ENCODE measurements at regions not wholly inside any gene's neighbourhood (a gene's known extent, or its start where the extent isn't known, plus 50 kb on each side); places are given as distances from the start of the nearest gene placed in this dataset.

GRCh38 chr2:8212239-8212638 lies 469.6 kb upstream of the ID2 start:
- Histone ChIP-seq H3K27me3 (no peaks in the 10 kb centered on the region), H3K4me1 (peaks cover 0 to under 1% of the 10 kb centered on the region in 2 donors), H3K4me3 (no peak overlapping the region), H3K27ac (no peak overlapping the region), H3K9me3 (peaks cover 0 to 11% (median 5%) of the 10 kb centered on the region in 3 donors), H3K36me3 (no peaks in the 10 kb centered on the region)
- in situ Hi-C loops (cut with MboI; ENCODE audit: low sequenced_read_pairs in 4 of 4) (no loop called here), intact Hi-C loops (cut with DNase I; ENCODE audit: low total_unique reads) (no loop called here)
- ATAC-seq, result no peak
- DNase-seq, result no peak
- TF ChIP-seq CTCF (IDR thresholded peaks at IDR 0.05 in 4 of 5, conservative IDR thresholded peaks at IDR 0.05 in 1 of 5) (no peak), POLR2A (IDR thresholded peaks at IDR 0.05) (no peak)

- Histone ChIP-seq H3K4me3 (no peak overlapping the region), H3K27ac (no peak overlapping the region), H3K27me3 (no peaks in the 10 kb centered on the region), H3K36me3 (no peaks in the 10 kb centered on the region), H3K9me3 (no peaks in the 10 kb centered on the region), H3K4me1 (peaks cover 0 to 3% of the 10 kb centered on the region in 2 donors)
- no peak for ATAC-seq
- intact Hi-C loops (cut with DNase I; ENCODE audit: low total_unique reads) (no loop called here), in situ Hi-C loops (cut with MboI; ENCODE audit: low sequenced_read_pairs in 4 of 4) (no loop called here)
- no peak for DNase-seq
- TF ChIP-seq POLR2A (IDR thresholded peaks at IDR 0.05) (no peak), CTCF (IDR thresholded peaks at IDR 0.05 in 4 of 5, conservative IDR thresholded peaks at IDR 0.05 in 1 of 5) (no peak)
Measured at GRCh38 chr2:8214036-8214615, 467.7 kb upstream of the ID2 start.

- TF ChIP-seq POLR2A (IDR thresholded peaks at IDR 0.05), result no peak
- no peak for TF ChIP-seq CTCF (IDR thresholded peaks at IDR 0.05 in 4 of 5, conservative IDR thresholded peaks at IDR 0.05 in 1 of 5)
- peaks cover 3 to 7% of the 10 kb centered on the region in 2 donors for H3K4me1 ChIP-seq
- no peak overlapping the region for H3K27ac ChIP-seq
- H3K36me3 ChIP-seq, result no peaks in the 10 kb centered on the region
- DNase-seq, result no peak
- no peaks in the 10 kb centered on the region for H3K9me3 ChIP-seq
- ATAC-seq, result no peak
- intact Hi-C loops (cut with DNase I; ENCODE audit: low total_unique reads) (loop anchor here (5.0 kb wide), 1 partner anchor 467 kb away; the partner anchor contains the start of gene ID2), in situ Hi-C loops (cut with MboI; ENCODE audit: low sequenced_read_pairs in 4 of 4) (no loop called here)
- H3K27me3 ChIP-seq, result no peaks in the 10 kb centered on the region
- H3K4me3 ChIP-seq, result no peak overlapping the region
Measured at GRCh38 chr2:8215159-8215863, 466.5 kb upstream of the ID2 start.

- ATAC-seq (no peak), DNase-seq (no peak)
- H3K4me1 ChIP-seq, result peaks cover 3 to 10% of the 10 kb centered on the region in 2 donors
- no peak for TF ChIP-seq POLR2A (IDR thresholded peaks at IDR 0.05)
- no peak for TF ChIP-seq CTCF (IDR thresholded peaks at IDR 0.05 in 4 of 5, conservative IDR thresholded peaks at IDR 0.05 in 1 of 5)
- in situ Hi-C loops (cut with MboI; ENCODE audit: low sequenced_read_pairs in 4 of 4), result no loop called here
- H3K36me3 ChIP-seq, result no peaks in the 10 kb centered on the region
- intact Hi-C loops (cut with DNase I; ENCODE audit: low total_unique reads), result loop anchor here (5.0 kb wide), 1 partner anchor 466 kb away; the partner anchor contains the start of gene ID2
- H3K9me3 ChIP-seq, result no peaks in the 10 kb centered on the region
- no peaks in the 10 kb centered on the region for H3K27me3 ChIP-seq
- no peak overlapping the region for H3K27ac ChIP-seq
- H3K4me3 ChIP-seq, result no peak overlapping the region
Measured at GRCh38 chr2:8215982-8216381, 465.9 kb upstream of the ID2 start.
